CD4-positive, CD25-positive, alpha-beta regulatory T cell (primary cell): ENCODE measurements at regions not wholly inside any gene's neighbourhood (a gene's known extent, or its start where the extent isn't known, plus 50 kb on each side); places are given as distances from the start of the nearest gene placed in this dataset.

ENCODE experiments used
- ATAC-seq, 2 donors: fragments of 150-1000 bp; cut with Tn5 transposase; one replicate each; pipeline ENCODE4 v1.10.0; 2021; ENCODE audit warnings: low read depth in 2 of 2, moderate number of reproducible peaks in 2 of 2, moderate library complexity in 1 of 2
- DNase-seq, 3 donors: peaks; one replicate each; pipeline versions ENCODE4 v3.0.0 to v3.0.0-alpha.2; 2012 to 2022; ENCODE audit warnings: mixed read lengths in 1 of 3
- H3K27ac ChIP-seq: one replicate; pipeline ENCODE4 v1.7.0; 2013; ENCODE audit warnings: mild to moderate bottlenecking, low read length; ENCODE audit not compliant: insufficient read depth, poor library complexity, severe bottlenecking
- H3K27me3 ChIP-seq: one replicate; pipeline ENCODE4 v1.7.0; 2013; ENCODE audit warnings: low read length; ENCODE audit not compliant: control insufficient read depth, insufficient read depth
- H3K36me3 ChIP-seq: one replicate; pipeline ENCODE4 v1.7.0; 2013; ENCODE audit warnings: mild to moderate bottlenecking, low read length, moderate library complexity; ENCODE audit not compliant: control insufficient read depth, insufficient read depth
- H3K4me1 ChIP-seq: 2 replicates; pipeline ENCODE4 v1.7.0; 2013; ENCODE audit warnings: mild to moderate bottlenecking, low read length; ENCODE audit not compliant: insufficient read depth, control insufficient read depth, poor library complexity, severe bottlenecking
- H3K4me3 ChIP-seq: one replicate; pipeline ENCODE4 v1.7.0; 2013; ENCODE audit warnings: low read depth, mild to moderate bottlenecking, low read length, moderate library complexity
- H3K9me3 ChIP-seq, 2 experiments: 1 replicate in 1 of 2; 2 replicates in 1 of 2; pipeline ENCODE4 v1.7.0; 2013; ENCODE audit warnings: low read length in 2 of 2, mild to moderate bottlenecking in 1 of 2, moderate library complexity in 1 of 2; ENCODE audit not compliant: control insufficient read depth in 2 of 2
- H3K27ac Mint-ChIP-seq, 3 donors: one replicate each; pipeline ENCODE4 v1.8.0; 2020 to 2022; ENCODE audit warnings: mild to moderate bottlenecking in 3 of 3, mixed read lengths in 3 of 3, moderate library complexity in 2 of 3
- H3K27me3 Mint-ChIP-seq: one replicate; pipeline ENCODE4 v1.8.0; 2022; ENCODE audit warnings: mild to moderate bottlenecking, mixed read lengths
- H3K36me3 Mint-ChIP-seq: one replicate; pipeline ENCODE4 v1.8.0; 2020; ENCODE audit warnings: mixed read lengths
- H3K4me1 Mint-ChIP-seq, 4 donors: one replicate each; pipeline ENCODE4 v1.8.0; 2020 to 2022; ENCODE audit warnings: mixed read lengths in 4 of 4, mild to moderate bottlenecking in 1 of 4
- H3K4me3 Mint-ChIP-seq, 4 donors: one replicate each; pipeline ENCODE4 v1.8.0; 2020 to 2022; ENCODE audit warnings: mild to moderate bottlenecking in 4 of 4, mixed read lengths in 4 of 4, moderate library complexity in 3 of 4
- H3K9me3 Mint-ChIP-seq, 7 donors: one replicate each; pipeline ENCODE4 v1.8.0; 2020 to 2022; ENCODE audit warnings: mixed read lengths in 7 of 7, mild to moderate bottlenecking in 3 of 7, moderate library complexity in 2 of 7

- H3K36me3 Mint-ChIP-seq, result peaks cover 6% of the 10 kb centered on the region
- Histone ChIP-seq H3K9me3 (no peaks in the 10 kb centered on the region), H3K27ac (peak overlapping the region; percentile 56), H3K36me3 (no peaks in the 10 kb centered on the region), H3K27me3 (no peaks in the 10 kb centered on the region), H3K4me1 (peaks cover 52% of the 10 kb centered on the region), H3K4me3 (no peak overlapping the region)
- ATAC-seq (peak in 1 of 2 donors; percentile 35), DNase-seq (peak in 2 of 3 donors; percentile 14 to 33)
- peak overlapping the region; percentile 96 to 98 (median 97) for H3K27ac Mint-ChIP-seq
- H3K4me3 Mint-ChIP-seq, result peak overlapping the region; percentile 0 to 70 (median 62)
- peaks cover 25 to 62% (median 52%) of the 10 kb centered on the region in 4 donors for H3K4me1 Mint-ChIP-seq
- H3K9me3 Mint-ChIP-seq, result peaks cover 0 to 19% (median 1%) of the 10 kb centered on the region in 7 donors
- peaks cover 20% of the 10 kb centered on the region for H3K27me3 Mint-ChIP-seq
These were observed 77.6 kb upstream of the PARP11 start for GRCh38 chr12:3950714-3951320.

GRCh38 chr12:3947781-3948180 is 74.6 kb upstream of the PARP11 start:
- Histone ChIP-seq H3K4me1 (peaks cover 52% of the 10 kb centered on the region), H3K9me3 (no peaks in the 10 kb centered on the region), H3K4me3 (peak overlapping the region; percentile 48), H3K27me3 (no peaks in the 10 kb centered on the region), H3K27ac (peak overlapping the region; percentile 81), H3K36me3 (no peaks in the 10 kb centered on the region)
- Mint-ChIP-seq H3K4me1 (peaks cover 25 to 71% (median 56%) of the 10 kb centered on the region in 4 donors), H3K36me3 (peaks cover 9% of the 10 kb centered on the region), H3K9me3 (peaks cover 0 to 19% (median 2%) of the 10 kb centered on the region in 7 donors), H3K27ac (peak overlapping the region; percentile 96 to 99 (median 97)), H3K4me3 (peak overlapping the region; percentile 5 to 65 (median 43)), H3K27me3 (peaks cover 29% of the 10 kb centered on the region)
- DNase-seq, result peak in 2 of 3 donors; percentile 80 to 87
- ATAC-seq, result peak; percentile 83 to 84

- H3K9me3 Mint-ChIP-seq, result peaks cover 0 to 19% (median 2%) of the 10 kb centered on the region in 7 donors
- ATAC-seq (no peak), DNase-seq (no peak)
- H3K27ac Mint-ChIP-seq, result peak overlapping the region; percentile 90 to 97 (median 96)
- H3K4me1 Mint-ChIP-seq, result peaks cover 13 to 57% (median 43%) of the 10 kb centered on the region in 4 donors
- Histone ChIP-seq H3K4me3 (no peak overlapping the region), H3K9me3 (no peaks in the 10 kb centered on the region), H3K27me3 (no peaks in the 10 kb centered on the region), H3K27ac (no peak overlapping the region), H3K36me3 (no peaks in the 10 kb centered on the region), H3K4me1 (peaks cover 43% of the 10 kb centered on the region)
- H3K36me3 Mint-ChIP-seq, result peaks cover 9% of the 10 kb centered on the region
- peaks cover 30% of the 10 kb centered on the region for H3K27me3 Mint-ChIP-seq
- H3K4me3 Mint-ChIP-seq, result peak overlapping the region in 1 of 4 donors; percentile 16
These were observed 72.5 kb upstream of the PARP11 start for GRCh38 chr12:3945671-3946070.

- no peak overlapping the region for H3K4me3 Mint-ChIP-seq
- H3K9me3 Mint-ChIP-seq, result peaks cover 0 to 19% (median 3%) of the 10 kb centered on the region in 7 donors
These were observed 71.4 kb upstream of the PARP11 start for GRCh38 chr12:3944620-3945019.

GRCh38 chr12:3938042-3938544 is 64.9 kb upstream of the PARP11 start:
- Histone ChIP-seq H3K4me1 (peaks cover 2% of the 10 kb centered on the region), H3K4me3 (no peak overlapping the region), H3K27ac (no peak overlapping the region), H3K27me3 (no peaks in the 10 kb centered on the region), H3K9me3 (no peaks in the 10 kb centered on the region), H3K36me3 (no peaks in the 10 kb centered on the region)
- H3K27ac Mint-ChIP-seq, result peak overlapping the region in 1 of 3 donors; percentile 44
- peaks cover 0 to 2% (median 0%) of the 10 kb centered on the region in 7 donors for H3K9me3 Mint-ChIP-seq
- H3K4me3 Mint-ChIP-seq, result no peak overlapping the region
- peaks cover 13 to 24% (median 14%) of the 10 kb centered on the region in 4 donors for H3K4me1 Mint-ChIP-seq
- DNase-seq (no peak), ATAC-seq (no peak)
- peaks cover 15% of the 10 kb centered on the region for H3K27me3 Mint-ChIP-seq
- no peaks in the 10 kb centered on the region for H3K36me3 Mint-ChIP-seq

More at GRCh38 chr12:3944620-3945019, 71.4 kb upstream of the PARP11 start:
- ATAC-seq, result no peak
- Histone ChIP-seq H3K4me1 (peaks cover 33% of the 10 kb centered on the region), H3K27me3 (no peaks in the 10 kb centered on the region), H3K36me3 (no peaks in the 10 kb centered on the region), H3K4me3 (no peak overlapping the region), H3K27ac (no peak overlapping the region), H3K9me3 (no peaks in the 10 kb centered on the region)
- Mint-ChIP-seq H3K36me3 (peaks cover 9% of the 10 kb centered on the region), H3K4me1 (peaks cover 11 to 47% (median 34%) of the 10 kb centered on the region in 4 donors), H3K27me3 (peaks cover 36% of the 10 kb centered on the region), H3K27ac (no peak overlapping the region)
- DNase-seq, result no peak

GRCh38 chr12:3935078-3935477 is 61.9 kb upstream of the PARP11 start:
- peaks cover 11% of the 10 kb centered on the region for H3K4me1 ChIP-seq
- H3K27me3 ChIP-seq, result no peaks in the 10 kb centered on the region
- ATAC-seq, result no peak
- no peaks in the 10 kb centered on the region for H3K36me3 Mint-ChIP-seq
- peak overlapping the region; percentile 12 to 84 (median 64) for H3K27ac Mint-ChIP-seq
- peaks cover 0 to 2% (median 0%) of the 10 kb centered on the region in 7 donors for H3K9me3 Mint-ChIP-seq
- H3K9me3 ChIP-seq, result no peaks in the 10 kb centered on the region
- no peaks in the 10 kb centered on the region for H3K36me3 ChIP-seq
- DNase-seq, result peak in 2 of 3 donors; percentile 35 to 48
- H3K27me3 Mint-ChIP-seq, result peaks cover 9% of the 10 kb centered on the region
- H3K4me3 Mint-ChIP-seq, result peak overlapping the region in 3 of 4 donors; percentile 19 to 80 (median 47)
- peaks cover 13 to 50% (median 18%) of the 10 kb centered on the region in 4 donors for H3K4me1 Mint-ChIP-seq
- peak overlapping the region; percentile 50 for H3K4me3 ChIP-seq
- H3K27ac ChIP-seq, result no peak overlapping the region

GRCh38 chr12:3933819-3934192 is 60.6 kb upstream of the PARP11 start:
- no peak overlapping the region for H3K27ac ChIP-seq
- no peaks in the 10 kb centered on the region for H3K36me3 Mint-ChIP-seq
- DNase-seq (no peak), ATAC-seq (no peak)
- peaks cover 13 to 53% (median 14%) of the 10 kb centered on the region in 4 donors for H3K4me1 Mint-ChIP-seq
- no peaks in the 10 kb centered on the region for H3K27me3 ChIP-seq
- H3K4me3 Mint-ChIP-seq, result peak overlapping the region in 1 of 4 donors; percentile 20
- peaks cover 9% of the 10 kb centered on the region for H3K27me3 Mint-ChIP-seq
- peaks cover 11% of the 10 kb centered on the region for H3K4me1 ChIP-seq
- H3K4me3 ChIP-seq, result no peak overlapping the region
- no peaks in the 10 kb centered on the region for H3K36me3 ChIP-seq
- H3K9me3 ChIP-seq, result no peaks in the 10 kb centered on the region
- H3K9me3 Mint-ChIP-seq, result no peaks in the 10 kb centered on the region
- peak overlapping the region; percentile 52 to 81 (median 53) for H3K27ac Mint-ChIP-seq
